ENCODE measurements at regions not wholly inside any gene's neighbourhood (a gene's known extent, or its start where the extent isn't known, plus 50 kb on each side); places are given as distances from the start of the nearest gene placed in this dataset.
"Not testable (repeated sequence)": the region's sequence is repeated elsewhere in the genome, so short reads cannot be mapped to it uniquely, and the experiment has no call there.

GRCh38 chr2:131604652-131605051 is 77.0 kb downstream of the CCDC74A start:
- H4K20me1 ChIP-seq (ENCODE audit: insufficient read depth, low read depth, low read length); H3K4me2 ChIP-seq (ENCODE audit: low read depth, low read length, poor library complexity, severe bottlenecking): not testable (repeated sequence)
- peaks cover 14% of the 10 kb centered on the region for H3K4me1 ChIP-seq (ENCODE audit: low read length)

DNA sequence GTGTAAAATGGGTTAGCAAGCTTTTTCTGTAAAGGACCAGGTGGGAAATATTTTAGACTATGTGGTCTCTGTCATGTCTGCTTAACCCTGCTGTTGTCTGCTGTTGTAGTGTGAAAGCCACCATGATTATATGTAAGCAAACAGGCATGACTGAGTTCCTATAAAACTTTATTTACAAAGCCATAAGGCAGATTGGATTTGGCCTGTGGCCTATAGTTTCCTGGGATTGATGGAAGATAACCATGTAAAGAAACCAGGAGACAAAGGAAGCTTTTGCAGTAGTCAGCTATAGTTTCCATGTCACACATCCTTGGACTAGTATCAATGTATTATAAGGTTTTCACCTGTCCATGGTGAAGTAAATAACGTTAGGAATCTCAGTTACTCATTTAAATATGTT is 78.7 kb downstream of the CCDC74A start:
- not testable (repeated sequence) for H3K4me2 ChIP-seq (ENCODE audit: low read depth, low read length, poor library complexity, severe bottlenecking); H3K79me2 ChIP-seq (ENCODE audit: low read length); H3K9ac ChIP-seq (ENCODE audit: low read length); DNase-seq; H3K9me2 ChIP-seq (replicated peaks; ENCODE audit: insufficient read depth, low read length); H3K27ac ChIP-seq (ENCODE audit: low read length); H3K27me3 ChIP-seq (ENCODE audit: low read length); H2AFZ ChIP-seq (ENCODE audit: low read length); H3K9me3 ChIP-seq (ENCODE audit: low read length); H3K4me3 ChIP-seq (ENCODE audit: low read length); H4K20me1 ChIP-seq (ENCODE audit: insufficient read depth, low read depth, low read length); H3K36me3 ChIP-seq (ENCODE audit: insufficient read depth, low read length)
- peaks cover 14% of the 10 kb centered on the region for H3K4me1 ChIP-seq (ENCODE audit: low read length)

More at GRCh38 chr2:131604652-131605051, 77.0 kb downstream of the CCDC74A start:
- H3K27ac ChIP-seq (ENCODE audit: low read length); H3K4me3 ChIP-seq (ENCODE audit: low read length); H3K27me3 ChIP-seq (ENCODE audit: low read length); H3K9me3 ChIP-seq (ENCODE audit: low read length); H3K79me2 ChIP-seq (ENCODE audit: low read length); DNase-seq; H2AFZ ChIP-seq (ENCODE audit: low read length); H3K9ac ChIP-seq (ENCODE audit: low read length); H3K9me2 ChIP-seq (replicated peaks; ENCODE audit: insufficient read depth, low read length); H3K36me3 ChIP-seq (ENCODE audit: insufficient read depth, low read length): not testable (repeated sequence)

GRCh38 chr2:131607056-131607455 is 79.4 kb downstream of the CCDC74A start:
- H3K36me3 ChIP-seq (ENCODE audit: insufficient read depth, low read length); H3K9ac ChIP-seq (ENCODE audit: low read length); H3K9me2 ChIP-seq (replicated peaks; ENCODE audit: insufficient read depth, low read length); H2AFZ ChIP-seq (ENCODE audit: low read length); H3K27ac ChIP-seq (ENCODE audit: low read length); H3K27me3 ChIP-seq (ENCODE audit: low read length); H3K4me2 ChIP-seq (ENCODE audit: low read depth, low read length, poor library complexity, severe bottlenecking); H3K79me2 ChIP-seq (ENCODE audit: low read length); DNase-seq; H3K9me3 ChIP-seq (ENCODE audit: low read length); H3K4me3 ChIP-seq (ENCODE audit: low read length); H4K20me1 ChIP-seq (ENCODE audit: insufficient read depth, low read depth, low read length): not testable (repeated sequence)
- peaks cover 11% of the 10 kb centered on the region for H3K4me1 ChIP-seq (ENCODE audit: low read length)

GRCh38 chr2:131614539-131614938 is 86.9 kb downstream of the CCDC74A start:
- not testable (repeated sequence) for H3K4me3 ChIP-seq (ENCODE audit: low read length); H3K4me2 ChIP-seq (ENCODE audit: low read depth, low read length, poor library complexity, severe bottlenecking); H3K27ac ChIP-seq (ENCODE audit: low read length); H3K9me2 ChIP-seq (replicated peaks; ENCODE audit: insufficient read depth, low read length); H2AFZ ChIP-seq (ENCODE audit: low read length); H3K36me3 ChIP-seq (ENCODE audit: insufficient read depth, low read length); H3K27me3 ChIP-seq (ENCODE audit: low read length); H3K9ac ChIP-seq (ENCODE audit: low read length); DNase-seq; H3K9me3 ChIP-seq (ENCODE audit: low read length); H3K79me2 ChIP-seq (ENCODE audit: low read length); H3K4me1 ChIP-seq (ENCODE audit: low read length); H4K20me1 ChIP-seq (ENCODE audit: insufficient read depth, low read depth, low read length)

- not testable (repeated sequence) for H3K4me3 ChIP-seq (ENCODE audit: low read length); H3K9ac ChIP-seq (ENCODE audit: low read length); H3K9me3 ChIP-seq (ENCODE audit: low read length); H4K20me1 ChIP-seq (ENCODE audit: insufficient read depth, low read depth, low read length); H3K27me3 ChIP-seq (ENCODE audit: low read length); H3K27ac ChIP-seq (ENCODE audit: low read length); H3K4me2 ChIP-seq (ENCODE audit: low read depth, low read length, poor library complexity, severe bottlenecking); H3K36me3 ChIP-seq (ENCODE audit: insufficient read depth, low read length); H2AFZ ChIP-seq (ENCODE audit: low read length); H3K9me2 ChIP-seq (replicated peaks; ENCODE audit: insufficient read depth, low read length); DNase-seq; H3K4me1 ChIP-seq (ENCODE audit: low read length); H3K79me2 ChIP-seq (ENCODE audit: low read length)
Observed at GRCh38 chr2:131618320-131618719, 90.6 kb downstream of the CCDC74A start.

GRCh38 chr2:131622874-131623273 is 95.2 kb downstream of the CCDC74A start:
- not testable (repeated sequence) for H3K36me3 ChIP-seq (ENCODE audit: insufficient read depth, low read length); H3K9me2 ChIP-seq (replicated peaks; ENCODE audit: insufficient read depth, low read length); H3K4me2 ChIP-seq (ENCODE audit: low read depth, low read length, poor library complexity, severe bottlenecking); H3K79me2 ChIP-seq (ENCODE audit: low read length); H3K27me3 ChIP-seq (ENCODE audit: low read length); DNase-seq; H3K4me3 ChIP-seq (ENCODE audit: low read length); H3K9me3 ChIP-seq (ENCODE audit: low read length); H2AFZ ChIP-seq (ENCODE audit: low read length); H3K9ac ChIP-seq (ENCODE audit: low read length); H4K20me1 ChIP-seq (ENCODE audit: insufficient read depth, low read depth, low read length); H3K27ac ChIP-seq (ENCODE audit: low read length); H3K4me1 ChIP-seq (ENCODE audit: low read length)

- not testable (repeated sequence) for H3K36me3 ChIP-seq (ENCODE audit: insufficient read depth, low read length); H4K20me1 ChIP-seq (ENCODE audit: insufficient read depth, low read depth, low read length); DNase-seq; H3K9me2 ChIP-seq (replicated peaks; ENCODE audit: insufficient read depth, low read length); H3K4me3 ChIP-seq (ENCODE audit: low read length); H2AFZ ChIP-seq (ENCODE audit: low read length); H3K4me1 ChIP-seq (ENCODE audit: low read length); H3K9me3 ChIP-seq (ENCODE audit: low read length); H3K27ac ChIP-seq (ENCODE audit: low read length); H3K79me2 ChIP-seq (ENCODE audit: low read length); H3K27me3 ChIP-seq (ENCODE audit: low read length); H3K9ac ChIP-seq (ENCODE audit: low read length); H3K4me2 ChIP-seq (ENCODE audit: low read depth, low read length, poor library complexity, severe bottlenecking)
Observed at GRCh38 chr2:131626011-131626410, 98.3 kb downstream of the CCDC74A start.

GRCh38 chr2:131626565-131626964 is 98.9 kb downstream of the CCDC74A start:
- H3K79me2 ChIP-seq (ENCODE audit: low read length); H3K27ac ChIP-seq (ENCODE audit: low read length); H2AFZ ChIP-seq (ENCODE audit: low read length); H3K36me3 ChIP-seq (ENCODE audit: insufficient read depth, low read length); H3K4me2 ChIP-seq (ENCODE audit: low read depth, low read length, poor library complexity, severe bottlenecking); H3K4me3 ChIP-seq (ENCODE audit: low read length); H3K9ac ChIP-seq (ENCODE audit: low read length); H3K4me1 ChIP-seq (ENCODE audit: low read length); H3K9me3 ChIP-seq (ENCODE audit: low read length); H3K27me3 ChIP-seq (ENCODE audit: low read length); DNase-seq; H3K9me2 ChIP-seq (replicated peaks; ENCODE audit: insufficient read depth, low read length); H4K20me1 ChIP-seq (ENCODE audit: insufficient read depth, low read depth, low read length): not testable (repeated sequence)

- not testable (repeated sequence) for H3K27ac ChIP-seq (ENCODE audit: low read length); H3K4me3 ChIP-seq (ENCODE audit: low read length); H3K4me1 ChIP-seq (ENCODE audit: low read length); H3K9me2 ChIP-seq (replicated peaks; ENCODE audit: insufficient read depth, low read length); H3K79me2 ChIP-seq (ENCODE audit: low read length); DNase-seq; H3K4me2 ChIP-seq (ENCODE audit: low read depth, low read length, poor library complexity, severe bottlenecking); H2AFZ ChIP-seq (ENCODE audit: low read length); H3K9me3 ChIP-seq (ENCODE audit: low read length); H3K36me3 ChIP-seq (ENCODE audit: insufficient read depth, low read length); H3K27me3 ChIP-seq (ENCODE audit: low read length); H4K20me1 ChIP-seq (ENCODE audit: insufficient read depth, low read depth, low read length); H3K9ac ChIP-seq (ENCODE audit: low read length)
Observed at GRCh38 chr2:131627777-131628176, 100.1 kb downstream of the CCDC74A start.
